ENCODE measurements at regions not wholly inside any gene's neighbourhood (a gene's known extent, or its start where the extent isn't known, plus 50 kb on each side); places are given as distances from the start of the nearest gene placed in this dataset.

DNA sequence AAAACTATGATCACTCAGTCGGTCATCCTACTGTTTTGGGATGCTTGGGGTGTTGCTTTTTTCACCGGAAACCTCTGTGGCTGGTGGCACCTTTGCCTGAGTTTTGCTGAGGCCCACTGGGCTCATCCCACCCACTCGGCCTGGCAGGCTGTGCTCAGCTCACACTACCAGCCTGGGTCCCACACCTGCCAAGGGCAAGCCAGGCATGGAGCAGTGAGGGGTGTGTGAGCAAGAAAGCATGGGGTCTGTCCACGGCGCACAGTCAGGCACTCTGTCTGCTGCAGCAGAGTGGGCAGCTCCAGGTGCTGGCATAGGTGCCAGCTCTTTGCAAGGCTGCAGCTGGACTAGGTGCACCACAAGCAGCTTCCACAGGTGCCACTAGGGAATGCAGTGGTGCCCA is 91.7 kb downstream of the TBXT start:
- DNase-seq (ENCODE audit: low read depth), result no peak
- TF ChIP-seq, protein P1, sequence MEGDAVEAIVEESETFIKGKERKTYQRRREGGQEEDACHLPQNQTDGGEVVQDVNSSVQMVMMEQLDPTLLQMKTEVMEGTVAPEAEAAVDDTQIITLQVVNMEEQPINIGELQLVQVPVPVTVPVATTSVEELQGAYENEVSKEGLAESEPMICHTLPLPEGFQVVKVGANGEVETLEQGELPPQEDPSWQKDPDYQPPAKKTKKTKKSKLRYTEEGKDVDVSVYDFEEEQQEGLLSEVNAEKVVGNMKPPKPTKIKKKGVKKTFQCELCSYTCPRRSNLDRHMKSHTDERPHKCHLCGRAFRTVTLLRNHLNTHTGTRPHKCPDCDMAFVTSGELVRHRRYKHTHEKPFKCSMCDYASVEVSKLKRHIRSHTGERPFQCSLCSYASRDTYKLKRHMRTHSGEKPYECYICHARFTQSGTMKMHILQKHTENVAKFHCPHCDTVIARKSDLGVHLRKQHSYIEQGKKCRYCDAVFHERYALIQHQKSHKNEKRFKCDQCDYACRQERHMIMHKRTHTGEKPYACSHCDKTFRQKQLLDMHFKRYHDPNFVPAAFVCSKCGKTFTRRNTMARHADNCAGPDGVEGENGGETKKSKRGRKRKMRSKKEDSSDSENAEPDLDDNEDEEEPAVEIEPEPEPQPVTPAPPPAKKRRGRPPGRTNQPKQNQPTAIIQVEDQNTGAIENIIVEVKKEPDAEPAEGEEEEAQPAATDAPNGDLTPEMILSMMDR (conservative IDR thresholded peaks at IDR 0.05; ENCODE audit: low read length), result no peak

DNA sequence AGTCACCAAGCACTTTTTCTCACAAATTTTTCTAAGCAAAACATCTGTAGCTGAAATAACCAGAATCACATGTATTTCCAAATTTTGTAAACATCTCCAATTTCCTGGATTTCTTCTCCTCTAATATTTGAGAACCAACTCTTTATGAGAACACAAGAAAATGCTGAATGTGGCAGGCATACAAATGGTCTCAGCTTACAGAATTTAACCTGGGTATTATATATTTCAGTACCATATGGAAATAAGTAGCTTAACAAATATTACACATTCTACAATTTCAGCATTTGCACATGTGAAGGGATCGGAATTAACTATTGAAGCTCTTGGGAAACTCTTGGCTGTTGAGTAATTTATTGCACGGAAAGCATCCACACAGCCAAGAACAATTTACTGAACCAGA is 92.5 kb downstream of the TBXT start:
- no peak overlapping the region for H3K4me3 ChIP-seq (ENCODE audit: low read length)
- peak; percentile 47 for DNase-seq (ENCODE audit: low read depth)
- TF ChIP-seq, protein P1 (conservative IDR thresholded peaks at IDR 0.05; ENCODE audit: low read length), result no peak

More for the DNA sequence above, 91.7 kb downstream of the TBXT start:
- no peak overlapping the region for H3K4me3 ChIP-seq (ENCODE audit: low read length)

DNA sequence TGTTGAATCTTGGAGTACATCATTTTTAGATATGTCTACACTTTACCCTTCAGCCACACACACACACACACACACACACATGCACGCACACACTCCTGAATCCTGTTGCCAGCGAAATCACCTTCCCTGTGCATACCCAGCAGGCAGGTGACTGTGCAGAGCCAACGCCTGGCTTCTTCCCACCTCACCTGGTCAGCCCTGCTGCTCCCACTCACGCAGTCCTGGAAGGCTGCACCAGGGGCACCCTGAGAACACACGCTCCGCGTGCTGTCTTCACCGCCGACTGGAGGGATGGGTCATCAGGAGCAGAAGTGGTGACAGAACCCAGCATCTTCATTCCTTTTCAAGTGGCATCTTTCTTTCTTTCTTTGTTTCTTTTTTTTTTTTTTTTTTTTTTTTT is 94.6 kb downstream of the TBXT start:
- H3K4me3 ChIP-seq (ENCODE audit: low read length), result no peak overlapping the region

DNA sequence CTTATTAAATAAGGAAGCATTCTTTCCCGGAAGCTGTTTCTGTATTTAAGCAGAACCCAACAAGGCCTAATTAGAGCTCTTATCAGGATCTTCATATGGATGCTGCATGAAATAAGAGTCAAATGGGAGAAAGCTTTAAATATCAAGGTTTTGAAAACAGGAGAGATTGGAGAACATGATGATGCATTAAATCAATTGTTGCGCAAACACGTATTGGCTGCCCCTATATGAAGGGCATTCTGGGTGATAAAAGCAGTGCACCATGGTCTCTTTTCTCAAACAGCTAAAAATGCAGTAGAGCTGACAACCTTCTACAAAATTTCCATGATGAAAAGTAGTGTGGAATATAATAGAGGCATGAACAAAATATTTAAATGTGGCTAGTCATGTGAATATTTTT is 98.9 kb downstream of the TBXT start:
- H3K4me3 ChIP-seq (ENCODE audit: low read length), result no peak overlapping the region
- no peak for DNase-seq (ENCODE audit: low read depth)
- TF ChIP-seq, protein P1 (conservative IDR thresholded peaks at IDR 0.05; ENCODE audit: low read length), result no peak

More for the DNA sequence above, 94.6 kb downstream of the TBXT start:
- TF ChIP-seq, protein P1 (conservative IDR thresholded peaks at IDR 0.05; ENCODE audit: low read length), result no peak
- DNase-seq (ENCODE audit: low read depth), result no peak

DNA sequence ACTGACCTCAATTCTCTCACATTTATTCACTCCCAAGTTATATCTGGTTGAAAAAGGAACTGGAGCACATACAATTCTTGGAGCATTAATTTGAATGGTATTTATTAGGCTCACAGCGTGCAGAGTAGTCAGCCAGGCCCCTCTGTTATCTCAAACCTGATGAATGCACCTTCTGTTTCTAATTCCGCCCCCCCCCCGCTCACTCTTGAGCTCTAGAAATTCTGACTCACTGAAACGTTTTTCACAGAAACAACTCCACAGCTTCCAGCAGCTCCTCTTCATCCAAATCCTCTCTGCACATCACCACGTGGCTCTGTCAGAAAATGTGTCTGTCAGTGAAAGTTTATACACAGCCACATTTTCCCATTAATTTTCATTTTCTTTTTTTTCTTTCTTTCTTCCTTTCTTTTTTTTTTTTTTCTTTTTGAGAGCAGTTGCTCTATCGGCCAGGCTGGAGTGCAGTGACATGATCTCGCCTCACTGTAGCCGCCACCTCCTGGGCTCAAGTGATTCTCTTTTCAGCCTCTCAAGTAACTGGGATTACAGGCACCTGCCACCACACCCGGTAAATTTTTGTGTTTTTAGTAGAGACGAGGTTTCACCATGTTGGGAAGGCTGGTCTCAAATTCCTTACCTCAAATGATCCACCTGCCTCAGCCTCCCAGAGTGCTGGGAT is 109.4 kb downstream of the TBXT start:
- TF ChIP-seq, protein P1 (conservative IDR thresholded peaks at IDR 0.05; ENCODE audit: low read length), result no peak
- DNase-seq (ENCODE audit: low read depth), result peak; percentile 36

DNA sequence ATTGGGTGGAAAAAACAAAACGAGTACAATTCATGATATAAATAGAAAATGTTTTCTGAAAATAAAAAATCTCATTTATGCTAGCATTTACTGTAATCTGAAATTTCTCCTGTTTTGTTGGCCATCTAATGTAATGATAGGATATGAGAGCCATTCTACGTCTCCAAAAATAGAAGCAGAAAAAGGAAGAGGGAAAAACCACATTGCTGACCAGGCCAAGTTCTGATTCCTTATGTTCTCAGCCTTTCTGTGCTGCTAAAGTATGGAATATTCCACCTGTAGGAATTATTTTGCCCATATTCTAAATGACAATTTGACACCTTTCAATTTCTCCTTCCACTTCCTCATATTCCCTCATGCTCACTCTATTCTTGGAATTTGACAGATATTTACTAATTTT is 110.2 kb downstream of the TBXT start:
- no peak overlapping the region for H3K4me3 ChIP-seq (ENCODE audit: low read length)
- TF ChIP-seq, protein P1 (conservative IDR thresholded peaks at IDR 0.05; ENCODE audit: low read length), result no peak
- DNase-seq (ENCODE audit: low read depth), result no peak

More for the DNA sequence above, 109.4 kb downstream of the TBXT start:
- H3K4me3 ChIP-seq (ENCODE audit: low read length), result no peak overlapping the region

DNA sequence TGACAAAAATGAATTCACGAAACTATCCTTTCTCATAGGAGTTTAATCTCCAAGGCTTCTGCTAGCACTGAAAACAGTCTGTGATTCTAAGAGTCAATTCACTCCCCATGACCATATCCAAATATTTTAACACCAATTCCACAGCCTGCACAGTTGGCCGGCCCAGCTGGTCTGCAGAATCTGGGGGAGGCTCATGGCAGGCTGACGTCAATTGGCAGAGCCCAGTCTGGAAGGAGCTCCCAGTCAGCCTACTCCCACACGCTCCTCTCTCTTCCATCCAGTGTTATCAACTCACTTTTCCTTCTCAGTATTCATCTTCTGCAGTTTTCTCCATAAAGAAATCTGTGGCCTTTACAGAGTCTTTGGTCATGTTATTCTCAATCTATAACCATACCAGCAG is 111.0 kb downstream of the TBXT start:
- DNase-seq (ENCODE audit: low read depth), result peak; percentile 68
- H3K4me3 ChIP-seq (ENCODE audit: low read length), result no peak overlapping the region
- TF ChIP-seq, protein P1 (conservative IDR thresholded peaks at IDR 0.05; ENCODE audit: low read length), result no peak

Data from AG10803 (cell line).